ENCODE measurements at regions not wholly inside any gene's neighbourhood (a gene's known extent, or its start where the extent isn't known, plus 50 kb on each side); places are given as distances from the start of the nearest gene placed in this dataset.

DNA sequence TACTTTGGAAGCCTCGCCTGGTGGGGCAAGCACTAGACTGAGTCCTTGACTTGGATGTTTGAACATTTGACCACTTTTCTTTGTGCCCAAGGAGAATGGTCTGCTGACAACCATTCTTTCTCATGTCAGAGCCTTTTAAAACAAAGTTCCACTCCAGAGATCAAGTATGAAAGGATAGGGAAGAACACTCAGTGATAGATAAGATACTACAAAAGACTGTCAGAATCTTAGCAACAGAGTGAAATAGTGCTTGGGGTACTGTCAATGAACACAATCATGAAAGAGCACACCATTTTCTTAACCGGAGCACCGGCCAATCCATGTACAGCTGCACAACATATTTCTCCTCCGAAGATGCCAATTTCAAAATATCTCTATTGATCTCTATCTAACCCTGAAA lies 82.8 kb upstream of the ADO start:
- no peak for DNase-seq

DNA sequence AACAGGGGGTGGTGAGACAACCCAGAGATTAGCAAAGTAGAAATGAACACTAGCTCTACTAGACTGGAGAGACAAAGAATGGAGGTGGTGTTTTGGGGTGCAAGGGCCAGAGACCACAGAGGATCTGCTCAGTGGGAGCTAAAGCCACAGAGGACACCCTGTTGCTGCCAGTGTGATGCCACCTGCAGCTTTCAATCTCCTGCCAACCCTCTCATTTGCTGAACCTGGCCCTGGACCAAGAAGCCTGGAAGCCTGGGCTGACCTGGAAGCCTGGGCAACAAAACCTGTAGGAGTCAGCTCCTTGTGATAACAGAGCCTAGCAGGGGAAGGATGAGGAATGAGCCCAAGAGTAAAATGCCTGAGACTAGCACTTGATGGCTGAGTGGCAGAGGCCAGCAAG lies 81.1 kb upstream of the ADO start:
- DNase-seq: no peak

DNA sequence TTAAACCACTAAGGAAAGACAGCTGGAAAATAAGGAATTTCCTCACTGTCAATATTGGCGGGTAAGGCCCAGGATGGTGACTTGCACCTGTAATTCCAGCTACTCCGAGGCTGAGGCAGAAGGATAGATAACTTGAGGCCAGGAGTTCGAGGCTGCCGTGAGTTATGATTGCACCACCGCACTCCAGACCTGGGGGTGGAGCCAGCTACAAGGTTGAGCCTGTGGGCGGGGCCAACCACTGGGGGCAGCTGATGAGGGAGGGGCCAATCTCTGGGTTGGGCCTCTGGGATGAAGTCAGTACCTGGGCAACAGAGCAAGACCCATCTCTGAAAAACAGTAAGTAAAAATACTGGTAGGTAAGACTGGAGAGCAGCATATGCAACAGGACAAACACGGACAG lies 80.1 kb upstream of the ADO start:
- no peak for DNase-seq

DNA sequence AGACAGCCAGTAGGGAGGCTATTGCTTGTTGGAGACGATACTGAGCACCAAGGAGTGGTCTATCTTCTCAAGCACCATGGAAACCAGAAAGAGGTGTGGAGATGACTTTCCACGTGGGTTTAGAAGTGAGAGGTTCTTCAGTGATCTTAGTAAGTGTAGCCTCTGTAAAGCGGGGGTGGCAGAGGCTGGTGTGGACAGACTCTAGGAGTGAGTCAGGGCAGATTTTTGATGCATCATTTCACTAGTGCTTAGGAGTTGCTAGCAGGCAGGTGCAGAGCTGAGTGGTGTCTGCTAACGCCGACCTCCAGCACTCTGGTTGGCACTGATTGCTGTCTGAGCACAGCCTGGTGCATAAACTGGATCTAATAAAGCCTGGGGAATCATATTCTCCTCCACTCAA lies 78.4 kb upstream of the ADO start:
- no peak for DNase-seq

DNA sequence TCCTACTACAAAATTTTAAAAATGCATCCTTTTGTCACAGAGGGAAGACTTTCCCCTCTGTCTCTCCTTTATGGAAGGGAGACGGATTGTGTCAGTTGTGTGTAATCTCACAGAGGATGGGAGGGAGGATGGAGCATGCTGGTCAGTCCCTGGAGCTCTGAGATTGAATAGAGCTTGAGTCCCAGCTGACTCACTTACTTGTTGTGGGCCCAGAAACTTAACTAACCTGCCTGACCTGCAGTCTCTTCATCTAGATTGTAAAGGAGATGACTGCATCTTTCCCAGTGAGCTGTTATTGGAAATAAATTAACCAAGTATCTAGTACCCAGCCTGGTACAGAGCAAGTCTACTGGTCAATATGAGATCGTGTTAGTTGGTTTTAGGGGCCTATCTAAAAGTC lies 77.9 kb upstream of the ADO start:
- no peak for DNase-seq

DNA sequence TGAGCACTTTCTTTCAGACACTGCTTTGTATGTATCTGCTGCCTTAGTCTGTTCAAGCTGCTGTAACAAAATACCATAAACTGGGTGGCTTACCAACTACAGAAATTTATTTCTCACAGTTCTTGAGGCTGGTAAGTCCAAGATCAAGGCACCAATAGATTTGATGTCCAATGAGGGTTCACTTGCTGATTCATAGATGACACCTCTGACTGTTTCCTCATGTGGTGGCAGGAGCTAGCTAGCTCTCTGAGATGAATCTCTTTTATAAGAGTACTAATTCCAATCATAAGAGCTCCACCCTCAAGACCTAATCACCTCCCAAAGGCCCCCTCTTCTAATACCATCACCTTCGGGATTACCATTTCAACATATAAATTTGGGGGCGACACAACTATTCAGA lies 76.6 kb upstream of the ADO start:
- no peak for DNase-seq

DNA sequence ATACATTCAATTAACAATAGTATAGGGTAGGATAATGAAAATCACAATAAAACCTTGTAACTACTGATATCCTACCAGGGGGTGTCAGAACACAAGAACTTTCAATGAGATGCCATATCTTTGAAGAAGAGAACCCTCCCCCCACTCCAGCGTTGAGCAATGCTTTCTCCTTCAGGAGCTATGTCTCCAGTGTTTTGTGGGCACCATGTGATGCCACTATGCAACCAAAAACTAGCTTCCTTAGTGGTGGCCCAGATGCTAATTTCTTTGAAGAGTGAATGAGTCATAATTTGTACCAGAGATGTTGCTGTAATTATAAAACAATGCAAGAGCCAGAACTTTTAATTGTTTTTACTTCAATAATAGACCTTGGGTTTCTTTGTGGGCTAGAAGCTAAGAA lies 76.0 kb upstream of the ADO start:
- no peak for DNase-seq

DNA sequence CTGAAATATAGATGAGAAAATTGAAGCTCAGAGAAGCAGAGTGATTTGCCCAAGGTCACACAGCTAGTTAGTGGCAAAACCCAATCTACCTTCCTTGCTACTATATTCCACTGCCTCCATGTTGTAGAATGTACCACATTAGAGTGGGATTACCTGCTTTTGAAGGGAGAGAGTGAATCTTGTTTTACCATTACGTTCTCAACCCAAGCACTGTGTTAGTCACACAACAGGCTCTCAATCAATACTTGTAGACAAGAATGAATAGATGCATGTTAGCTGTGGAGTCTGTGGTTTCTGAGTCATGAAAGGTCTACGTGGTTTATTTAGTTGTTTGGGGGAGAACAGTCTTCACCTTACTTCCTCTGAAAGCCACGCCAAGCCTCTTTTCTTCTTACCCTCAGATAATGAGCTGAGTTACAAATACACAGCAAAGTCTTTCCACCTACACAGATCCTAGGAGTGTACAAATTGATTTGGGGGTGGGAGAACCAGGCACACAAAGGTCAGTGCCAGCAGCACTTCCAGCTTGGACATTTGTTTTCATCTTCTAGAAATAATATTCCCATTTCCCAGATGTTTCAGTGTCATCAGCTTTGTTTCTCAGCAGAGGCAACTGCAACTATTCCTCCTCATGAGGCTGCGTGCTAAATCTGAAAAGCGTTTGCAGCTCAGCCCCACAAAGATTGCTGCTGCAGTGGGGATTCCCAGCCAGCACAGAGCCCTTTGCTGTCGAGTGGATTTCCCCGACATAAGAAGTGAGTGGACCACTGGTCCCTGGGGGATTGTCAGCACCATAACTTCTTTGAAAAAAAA lies 71.5 kb upstream of the ADO start:
- peak; percentile 33 for DNase-seq

DNA sequence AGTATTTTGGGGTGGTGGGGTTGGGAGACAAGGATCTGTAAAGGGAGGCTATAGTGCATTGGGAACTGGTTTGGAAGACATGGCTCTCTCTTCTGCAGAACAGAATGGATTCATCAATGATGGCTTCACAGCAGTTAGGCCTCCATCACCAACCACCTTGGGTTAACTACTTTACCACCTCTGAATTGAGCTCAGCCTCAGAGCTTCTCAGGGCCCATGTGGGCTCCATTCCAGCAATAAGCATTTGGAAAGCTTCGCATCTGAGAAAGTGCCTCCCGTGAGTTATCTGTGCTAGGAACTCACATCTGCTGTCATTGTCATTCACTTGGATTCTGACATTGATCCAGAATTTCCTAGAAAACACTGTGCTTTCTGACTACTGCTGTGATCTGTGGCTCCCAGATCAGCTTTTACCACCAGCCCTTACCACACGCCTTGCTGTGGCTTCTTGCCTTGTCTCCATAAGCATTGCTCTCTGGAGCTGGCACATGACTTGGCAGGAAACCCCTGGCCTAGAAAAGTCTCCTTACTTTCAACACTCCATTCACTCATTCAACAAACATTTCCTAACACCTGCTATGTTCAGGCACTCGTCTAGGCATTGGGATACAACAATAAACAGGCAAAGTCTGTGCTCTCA lies 70.7 kb upstream of the ADO start:
- no peak for DNase-seq

DNA sequence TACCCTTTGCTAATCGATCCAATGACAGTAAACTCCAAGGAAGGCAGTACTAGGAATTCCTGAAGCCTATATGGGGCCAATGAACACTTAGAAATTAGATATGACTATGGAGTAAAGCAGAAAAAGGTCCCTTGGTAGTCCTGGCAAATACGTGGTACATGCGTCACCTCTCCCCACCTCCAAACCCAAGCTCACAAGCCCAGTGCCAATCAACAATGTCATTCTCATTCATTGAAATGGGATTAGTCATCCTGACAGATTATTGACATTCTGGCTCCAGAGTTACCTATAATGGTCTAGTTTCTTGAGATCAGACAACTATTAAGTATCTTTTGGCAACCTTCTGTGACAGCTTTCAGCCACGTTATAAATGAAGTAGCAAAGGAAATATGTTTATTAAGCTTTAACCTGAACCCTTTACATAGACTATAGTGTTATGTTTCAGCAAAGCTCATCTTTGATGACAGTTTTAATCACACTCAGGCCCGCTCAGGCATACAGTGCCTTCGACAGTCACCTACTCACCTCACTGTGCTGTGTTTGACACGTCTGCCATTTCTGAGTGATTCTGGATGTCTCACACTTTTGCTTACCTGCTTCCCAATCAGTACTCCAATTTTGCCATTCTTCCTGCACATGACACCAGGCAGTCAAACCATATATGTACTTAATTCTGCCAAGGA lies 69.6 kb upstream of the ADO start:
- DNase-seq: no peak

DNA sequence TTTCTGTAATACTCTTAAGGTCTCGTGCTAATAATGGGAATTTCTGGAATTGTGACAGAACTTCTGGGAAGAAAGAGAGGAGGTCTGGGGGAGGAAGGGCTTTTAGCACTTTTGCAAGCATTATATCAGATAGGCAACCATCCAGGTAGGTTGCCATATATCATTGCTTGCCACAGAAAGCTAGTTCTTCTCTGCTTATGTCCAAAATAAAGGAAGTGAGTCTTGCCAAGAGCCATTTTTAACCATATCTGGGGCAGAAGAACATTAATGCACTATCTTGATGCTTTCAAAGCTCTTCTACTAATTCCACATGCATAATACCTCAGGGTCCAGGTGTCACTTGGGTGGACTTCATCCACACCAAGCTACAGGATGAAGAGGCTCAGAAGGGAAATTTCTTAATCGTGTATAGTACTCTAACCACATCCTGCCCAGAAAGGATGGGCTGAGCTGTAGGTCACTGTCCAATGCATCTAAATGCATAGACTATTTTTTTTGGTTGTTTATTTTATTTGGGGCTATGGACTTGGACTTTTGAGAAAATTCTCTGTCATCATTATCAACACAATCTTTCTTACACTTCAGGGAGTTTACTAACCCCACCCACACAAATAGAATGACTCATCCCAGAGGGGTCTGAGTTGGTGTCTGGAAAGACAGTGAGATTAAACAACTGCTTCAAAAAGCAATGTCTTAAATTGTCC lies 68.9 kb upstream of the ADO start:
- no peak for DNase-seq

DNA sequence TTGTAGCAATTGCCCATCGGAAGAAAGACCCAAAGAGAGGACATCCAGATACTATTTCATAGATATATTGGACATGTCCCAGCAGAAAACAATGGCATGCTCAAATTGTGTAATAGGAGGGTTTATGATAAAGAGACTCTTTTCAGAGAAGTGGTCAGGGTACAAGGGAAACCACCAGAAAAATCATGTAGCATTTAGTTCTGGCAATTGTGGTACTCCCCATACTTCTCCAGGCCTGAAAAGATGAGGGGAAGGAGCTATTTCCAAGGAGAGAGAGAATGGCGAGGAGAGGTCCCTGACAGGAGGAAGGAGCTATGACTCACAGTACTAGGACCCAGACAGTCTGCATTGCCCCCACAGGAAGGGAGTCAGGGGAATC lies 68.4 kb upstream of the ADO start:
- DNase-seq: no peak

DNA sequence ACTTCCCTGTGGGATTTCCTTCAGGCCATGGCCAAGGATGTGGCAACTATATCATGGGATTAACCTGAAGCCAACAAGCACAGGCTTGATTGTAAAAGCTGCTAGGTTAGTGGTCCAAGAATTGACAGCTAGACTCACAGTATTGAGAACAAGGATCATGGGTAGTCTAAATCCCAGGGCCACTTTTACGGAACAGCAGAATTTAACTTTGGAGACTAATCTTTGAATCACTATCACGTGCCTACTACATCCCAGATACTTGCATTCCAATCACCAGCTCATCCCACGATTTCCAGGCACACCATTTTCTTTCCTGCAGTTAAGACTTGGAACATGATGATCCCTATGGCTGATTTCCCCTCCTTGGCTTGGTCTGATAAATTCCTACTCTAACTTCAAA lies 65.6 kb upstream of the ADO start:
- no peak for DNase-seq

DNA sequence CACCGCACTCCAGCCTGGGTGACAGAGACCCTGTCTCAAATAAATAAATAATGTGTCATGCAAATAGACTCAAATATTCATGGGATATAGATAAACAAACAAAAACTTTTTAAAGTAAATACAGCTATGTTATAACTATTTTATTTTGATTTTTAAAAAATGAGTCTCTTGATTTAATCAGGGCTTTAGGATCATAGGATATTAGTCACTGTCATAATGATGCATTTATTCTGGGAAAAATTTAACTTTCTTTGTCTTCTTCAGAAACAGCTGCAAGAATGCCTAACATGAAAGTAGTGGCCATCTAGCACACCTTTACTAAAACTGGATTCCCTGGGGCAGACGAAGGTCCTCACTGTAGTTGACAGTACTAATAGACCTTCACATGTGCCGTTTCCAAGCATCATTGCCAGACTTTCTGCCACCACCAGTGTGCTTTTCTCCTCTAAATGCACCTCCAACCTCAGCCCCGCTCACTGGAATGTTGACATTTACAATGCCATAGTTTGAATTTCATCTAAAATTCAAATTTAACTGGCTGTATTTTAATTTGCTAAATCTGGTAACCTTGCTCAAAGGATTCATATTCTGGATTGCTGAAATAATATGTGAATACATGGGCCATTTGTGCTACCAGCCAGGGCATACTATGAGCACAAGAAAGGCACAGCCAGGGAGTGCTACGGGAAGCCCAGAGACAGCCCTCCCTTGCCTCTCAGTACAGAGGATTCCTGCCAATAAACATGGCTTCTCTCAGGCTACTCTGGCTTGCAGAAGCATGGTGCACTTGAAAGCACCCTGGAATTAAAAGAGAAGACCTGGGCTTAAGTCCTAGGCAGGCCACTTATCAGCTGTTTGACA lies 63.4 kb upstream of the ADO start:
- DNase-seq: no peak

DNA sequence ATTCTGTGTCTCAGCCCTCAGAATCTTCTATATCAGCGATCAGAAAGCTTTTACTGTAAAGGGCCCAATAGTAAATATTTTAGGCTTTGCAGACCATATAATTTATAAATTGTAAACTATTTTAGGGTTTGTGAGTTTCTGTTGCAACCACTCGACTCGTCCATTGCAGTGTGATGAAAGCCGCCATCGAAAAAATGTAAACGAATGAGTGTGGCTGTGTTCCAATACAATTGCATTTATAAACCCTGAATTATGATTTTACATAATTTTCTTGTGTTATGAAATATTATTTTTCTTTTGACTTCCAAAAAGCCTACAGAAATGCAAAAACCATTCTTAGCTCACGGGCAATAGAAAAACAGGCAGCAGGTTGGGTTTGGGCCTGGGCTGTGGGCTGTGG lies 62.5 kb upstream of the ADO start:
- DNase-seq: no peak

DNA sequence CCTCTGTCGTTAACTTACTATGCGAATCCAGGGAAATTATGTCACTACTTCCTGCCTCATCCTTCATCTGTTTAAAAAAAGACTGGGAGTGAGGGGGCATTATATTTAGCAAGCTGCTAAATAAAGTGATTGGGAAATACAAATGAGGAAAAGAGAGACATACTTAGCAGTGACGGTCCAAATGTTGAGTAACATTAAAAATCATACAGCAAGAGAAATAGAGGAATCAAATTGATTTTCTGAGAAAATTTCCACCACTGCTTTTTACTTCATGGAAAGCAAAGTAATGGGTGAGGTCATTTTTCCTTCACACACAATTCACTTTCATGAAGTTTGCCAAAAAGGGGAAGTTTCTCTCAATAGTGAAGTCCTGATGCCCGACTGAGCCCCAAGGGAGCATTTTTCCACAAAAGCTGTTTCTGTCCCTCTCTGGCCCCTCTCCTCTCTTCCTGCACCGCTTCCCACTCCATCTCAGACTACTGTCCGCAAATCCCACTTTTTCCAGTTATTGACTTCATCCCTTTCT lies 61.9 kb upstream of the ADO start:
- DNase-seq: no peak

DNA sequence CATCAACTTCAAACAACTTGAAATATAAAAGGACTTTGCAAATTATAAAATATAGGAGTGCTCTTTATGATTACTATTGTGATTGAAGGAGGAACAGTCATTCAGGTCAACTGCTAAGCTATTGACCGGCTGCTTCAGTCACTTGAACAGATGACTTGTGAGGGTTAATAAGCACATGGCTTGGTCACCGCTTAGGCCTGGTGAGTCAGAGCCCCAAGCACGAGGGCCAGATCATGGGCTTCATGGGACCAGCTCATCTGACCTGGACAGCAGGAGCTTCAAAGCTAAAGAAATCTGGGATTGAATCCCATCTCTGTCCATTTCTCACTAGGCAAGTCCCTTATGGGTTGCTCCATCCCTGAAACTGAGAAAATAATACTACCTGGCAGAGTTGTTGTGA lies 60.4 kb upstream of the ADO start:
- no peak for DNase-seq

DNA sequence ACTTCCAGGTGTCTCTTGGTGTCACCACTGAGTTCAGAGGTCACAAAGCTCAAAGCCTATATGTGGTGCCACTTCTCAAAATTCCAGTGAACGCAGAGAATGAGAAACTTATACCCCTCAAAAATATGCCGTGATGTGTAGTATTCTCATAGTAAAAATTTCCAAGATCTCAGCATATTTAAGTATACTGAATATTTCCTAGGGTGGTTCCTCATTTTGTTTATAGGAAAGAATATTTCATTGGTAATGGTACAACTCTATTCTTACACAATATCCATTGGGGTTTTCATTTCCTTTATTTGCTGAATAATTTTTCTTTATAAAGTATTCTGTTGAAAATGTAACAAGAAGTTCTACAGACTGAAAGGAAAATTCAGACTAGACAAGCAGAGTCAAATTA lies 58.9 kb upstream of the ADO start:
- no peak for DNase-seq

DNA sequence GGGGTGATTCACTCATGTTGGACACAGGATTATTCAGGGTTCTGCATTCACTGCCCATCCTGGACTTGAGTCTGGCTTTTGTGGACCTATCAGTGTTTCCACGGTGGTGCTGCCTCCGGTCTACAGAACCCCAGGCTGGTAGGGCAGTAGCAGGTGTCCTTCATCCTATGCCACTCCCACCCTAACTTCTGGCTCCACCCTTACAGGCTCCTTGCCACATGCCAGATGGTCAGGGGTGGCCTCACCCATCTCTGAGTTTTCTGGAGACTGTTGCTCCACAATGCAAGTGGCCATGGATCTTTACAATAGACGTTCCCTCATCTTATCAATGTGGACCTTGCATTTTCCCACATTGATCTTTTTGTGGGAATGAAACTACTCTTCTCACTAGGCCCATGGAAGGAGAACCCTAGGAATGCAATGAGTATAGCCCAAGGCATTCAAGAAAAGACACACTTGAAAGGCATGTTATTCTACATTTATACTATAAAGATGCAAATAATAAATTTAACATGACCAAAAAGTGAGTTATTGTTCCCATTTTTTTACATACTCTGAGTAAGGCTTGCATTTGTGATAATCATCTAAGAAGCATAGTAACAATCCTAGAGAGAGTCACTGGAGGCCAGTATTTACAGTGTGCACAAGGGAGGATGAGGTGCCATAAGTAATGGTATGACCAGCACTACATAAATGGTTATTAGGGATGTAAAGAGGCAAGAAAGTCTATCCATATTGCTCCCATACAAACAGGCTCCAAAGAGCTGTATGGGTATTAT lies 57.4 kb upstream of the ADO start:
- no peak for DNase-seq

DNA sequence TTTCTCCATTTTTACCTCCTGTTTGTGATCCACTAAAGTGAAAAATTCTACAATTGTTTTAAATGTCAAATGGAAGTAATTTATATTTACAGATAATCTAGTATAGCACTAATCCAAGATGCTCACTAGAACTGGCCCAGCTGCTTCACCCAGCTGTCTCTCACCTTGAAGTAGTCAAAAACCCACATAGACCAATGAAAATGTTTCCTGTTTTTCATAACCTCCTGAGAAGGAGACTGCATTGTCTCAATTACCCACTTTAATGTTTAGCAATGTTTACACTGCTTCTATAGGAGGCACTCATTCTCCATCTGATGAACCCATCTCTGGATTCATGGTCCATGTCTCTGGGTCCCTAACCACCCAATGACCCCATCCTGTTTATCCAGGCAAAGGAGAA lies 56.1 kb upstream of the ADO start:
- DNase-seq: no peak

DNA sequence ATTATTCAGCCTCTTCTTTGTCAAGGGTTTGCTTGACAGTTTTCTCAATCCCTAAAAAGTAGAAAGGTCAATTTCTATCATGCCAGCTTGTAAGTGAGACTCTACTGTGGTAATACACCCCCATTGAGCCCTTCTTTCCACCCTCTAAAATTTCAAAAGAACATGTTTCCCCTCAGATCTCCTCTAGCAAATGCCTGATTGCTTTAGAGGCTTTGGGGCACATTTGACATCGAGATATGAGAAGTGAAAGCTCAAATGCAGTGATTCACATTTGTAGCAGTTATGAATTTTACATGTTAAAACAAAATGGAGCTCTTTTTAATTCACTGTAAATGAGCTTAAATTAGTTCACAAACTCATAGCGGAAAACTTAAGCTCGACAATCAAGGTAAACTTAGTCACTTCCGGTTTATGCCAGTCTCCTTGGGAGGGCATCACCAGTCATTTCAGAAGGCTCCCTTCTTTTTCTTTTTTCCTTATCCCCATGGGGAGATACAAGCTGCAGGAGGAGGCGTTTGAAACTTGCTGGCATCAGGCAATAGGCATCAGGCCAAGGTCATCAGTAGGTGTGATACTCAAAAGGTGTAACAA lies 55.3 kb upstream of the ADO start:
- no peak for DNase-seq
